Activated B cell treated with CpG ODN at 0.5 μM for 24 hours (primary cell): ENCODE measurements at regions not wholly inside any gene's neighbourhood (a gene's known extent, or its start where the extent isn't known, plus 50 kb on each side); places are given as distances from the start of the nearest gene placed in this dataset.

Source experiments
- ATAC-seq: fragments of 200-7000 bp; cut with Tn5 transposase; one replicate; pipeline ENCODE4 v1.10.0; 2021; ENCODE audit warnings: low read depth, mild to moderate bottlenecking, moderate library complexity
- CTCF ChIA-PET: fragments of 350-600 bp; sonication (Branson Sonifier 250); formaldehyde crosslinking; loops from one replicate; lab custom pipeline; 2021; ENCODE audit warnings: antibody characterized with exemption; lab: Charles Lee
- POLR2A ChIA-PET: fragments of 350-600 bp; sonication (Branson Sonifier 250); formaldehyde crosslinking; loops from one replicate; lab custom pipeline; 2021; ENCODE audit warnings: antibody characterized with exemption; lab: Charles Lee
- DNase-seq: peaks from one replicate; pipeline ENCODE4 v3.0.0; 2022
- H3K27ac Mint-ChIP-seq: one replicate; pipeline ENCODE4 v1.8.0; 2020; ENCODE audit warnings: mixed read lengths
- H3K27me3 Mint-ChIP-seq: one replicate; pipeline ENCODE4 v1.8.0; 2021; ENCODE audit warnings: mixed read lengths
- H3K36me3 Mint-ChIP-seq: one replicate; pipeline ENCODE4 v1.8.0; 2021; ENCODE audit warnings: low read depth, mixed read lengths
- H3K4me1 Mint-ChIP-seq: one replicate; pipeline ENCODE4 v1.8.0; 2021; ENCODE audit warnings: mixed read lengths
- H3K4me3 Mint-ChIP-seq: one replicate; pipeline ENCODE4 v1.8.0; 2020; ENCODE audit warnings: mild to moderate bottlenecking, mixed read lengths
- H3K9me3 Mint-ChIP-seq: one replicate; pipeline ENCODE4 v1.8.0; 2020; ENCODE audit warnings: mixed read lengths
- CTCF ChIP-seq: fragments of 200-600 bp; IDR thresholded peaks from one replicate; pipeline ENCODE4 v1.8.0; 2022; ENCODE audit warnings: antibody characterized with exemption, mild to moderate bottlenecking
- intact Hi-C: fragments of 100-400 bp; cut with micrococcal nuclease; formaldehyde crosslinking; loops from one replicate; pipeline ENCODE4 v1.15.1; 2024

- ChIA-PET CTCF (no interaction called here), POLR2A (no interaction called here)
- Mint-ChIP-seq H3K9me3 (no peaks in the 10 kb centered on the region), H3K27ac (no peak overlapping the region), H3K4me3 (no peak overlapping the region), H3K27me3 (peaks cover 2% of the 10 kb centered on the region), H3K4me1 (no peaks in the 10 kb centered on the region), H3K36me3 (no peaks in the 10 kb centered on the region)
- ATAC-seq (no peak), DNase-seq (no peak)
- TF ChIP-seq CTCF = no peak
- intact Hi-C loops = no loop called here
Measured at GRCh38 chr16:5465714-5466113, 368.1 kb upstream of the EEF2KMT start.

GRCh38 chr16:5463820-5464219 lies 366.2 kb upstream of the EEF2KMT start:
- ATAC-seq (no peak), DNase-seq (no peak)
- Mint-ChIP-seq H3K27ac (no peak overlapping the region), H3K4me3 (no peak overlapping the region), H3K36me3 (no peaks in the 10 kb centered on the region), H3K9me3 (no peaks in the 10 kb centered on the region), H3K4me1 (no peaks in the 10 kb centered on the region), H3K27me3 (peaks cover 2% of the 10 kb centered on the region)
- POLR2A ChIA-PET = no interaction called here
- CTCF ChIA-PET = no interaction called here
- intact Hi-C loops = no loop called here
- TF ChIP-seq CTCF = no peak

DNA sequence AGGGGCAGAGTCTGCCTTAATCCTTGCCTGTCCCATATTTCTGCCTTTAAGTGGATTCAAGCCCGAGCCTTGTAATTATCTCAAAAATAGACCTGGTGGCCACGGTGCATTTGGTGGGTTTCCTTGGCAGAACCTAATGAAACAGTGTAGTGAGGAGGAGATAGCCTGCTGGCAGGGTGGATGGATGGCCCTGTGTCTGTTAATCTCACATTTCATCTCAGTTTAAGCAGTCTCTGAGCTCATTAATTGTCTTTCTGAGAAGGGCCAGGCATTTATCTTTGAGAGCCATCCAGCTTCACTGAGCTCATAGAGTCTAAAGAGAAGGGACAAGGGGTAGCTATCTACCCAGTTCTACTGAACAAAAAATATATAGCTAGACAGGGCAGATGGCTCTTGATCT lies 364.0 kb upstream of the EEF2KMT start:
- Mint-ChIP-seq H3K27me3 (peaks cover 2% of the 10 kb centered on the region), H3K36me3 (no peaks in the 10 kb centered on the region), H3K27ac (no peak overlapping the region), H3K4me3 (no peak overlapping the region), H3K9me3 (no peaks in the 10 kb centered on the region), H3K4me1 (no peaks in the 10 kb centered on the region)
- ATAC-seq (no peak), DNase-seq (no peak)
- POLR2A ChIA-PET = no interaction called here
- CTCF ChIA-PET = no interaction called here
- intact Hi-C loops = no loop called here
- TF ChIP-seq CTCF = no peak

DNA sequence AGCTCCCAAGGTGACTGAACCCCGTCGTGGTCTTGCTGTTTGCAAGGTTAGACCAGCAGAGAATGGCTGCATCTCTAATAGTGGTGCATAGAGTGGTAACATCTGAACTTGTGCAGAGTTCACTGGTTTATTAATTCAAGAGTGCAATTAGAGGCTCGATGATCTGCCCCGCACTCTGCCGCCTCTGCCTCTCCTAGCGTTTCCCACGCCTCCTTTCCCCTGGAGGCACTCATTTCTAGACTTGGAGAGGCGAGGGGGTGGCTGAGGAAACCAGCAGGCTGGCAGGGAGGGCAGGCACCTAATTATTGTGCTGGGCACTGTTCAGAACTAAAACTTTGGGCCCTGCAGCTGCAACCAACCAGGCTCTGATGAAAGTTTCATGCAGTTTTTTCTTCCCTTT lies 363.5 kb upstream of the EEF2KMT start:
- CTCF ChIA-PET = no interaction called here
- Mint-ChIP-seq H3K27me3 (peaks cover 2% of the 10 kb centered on the region), H3K27ac (no peak overlapping the region), H3K4me3 (no peak overlapping the region), H3K4me1 (no peaks in the 10 kb centered on the region), H3K9me3 (no peaks in the 10 kb centered on the region), H3K36me3 (no peaks in the 10 kb centered on the region)
- DNase-seq = no peak
- no peak for ATAC-seq
- intact Hi-C loops = no loop called here
- no peak for TF ChIP-seq CTCF
- POLR2A ChIA-PET = no interaction called here

- intact Hi-C loops = no loop called here
- ATAC-seq (no peak), DNase-seq (no peak)
- Mint-ChIP-seq H3K27ac (no peak overlapping the region), H3K9me3 (no peaks in the 10 kb centered on the region), H3K27me3 (no peaks in the 10 kb centered on the region), H3K36me3 (no peaks in the 10 kb centered on the region), H3K4me3 (no peak overlapping the region), H3K4me1 (no peaks in the 10 kb centered on the region)
- ChIA-PET POLR2A (no interaction called here), CTCF (no interaction called here)
- TF ChIP-seq CTCF = no peak
Measured at GRCh38 chr16:5460701-5461100, 363.1 kb upstream of the EEF2KMT start.
